Gastroesophageal sphincter (tissue), 3 donors: ENCODE measurements at regions not wholly inside any gene's neighbourhood (a gene's known extent, or its start where the extent isn't known, plus 50 kb on each side); places are given as distances from the start of the nearest gene placed in this dataset.

Experiments
- CTCF ChIP-seq, 4 experiments: fragments of 200-600 bp in 2 of 4; fragments of 450-650 bp in 2 of 4; sonication (generic) in 1 of 4; IDR thresholded peaks; one replicate each; pipeline ENCODE4 v1.5.1; 2017 to 2019; ENCODE audit warnings: antibody characterized with exemption in 4 of 4, mild to moderate bottlenecking in 2 of 4, moderate library complexity in 2 of 4
- POLR2A ChIP-seq, 2 donors: fragments of 450-650 bp; IDR thresholded peaks; one replicate each; pipeline ENCODE4 v1.6.1; 2017; ENCODE audit warnings: antibody characterized with exemption in 2 of 2, mild to moderate bottlenecking in 2 of 2, moderate library complexity in 1 of 2
- POLR2AphosphoS5 ChIP-seq: sonication (generic); formaldehyde crosslinking; IDR thresholded peaks from one replicate; pipeline ENCODE4 v1.6.1; 2017; ENCODE audit warnings: antibody characterized with exemption

GRCh38 chr7:84245835-84246234, 51.2 kb upstream of the SEMA3A start:
- TF ChIP-seq POLR2A (IDR thresholded peaks at IDR 0.05), result no peak
- no peak for TF ChIP-seq POLR2AphosphoS5
- no peak for TF ChIP-seq CTCF (IDR thresholded peaks at IDR 0.05)
